ENCODE measurements at regions not wholly inside any gene's neighbourhood (a gene's known extent, or its start where the extent isn't known, plus 50 kb on each side); places are given as distances from the start of the nearest gene placed in this dataset.
"Not testable (repeated sequence)": the region's sequence is repeated elsewhere in the genome, so short reads cannot be mapped to it uniquely, and the experiment has no call there.

DNA sequence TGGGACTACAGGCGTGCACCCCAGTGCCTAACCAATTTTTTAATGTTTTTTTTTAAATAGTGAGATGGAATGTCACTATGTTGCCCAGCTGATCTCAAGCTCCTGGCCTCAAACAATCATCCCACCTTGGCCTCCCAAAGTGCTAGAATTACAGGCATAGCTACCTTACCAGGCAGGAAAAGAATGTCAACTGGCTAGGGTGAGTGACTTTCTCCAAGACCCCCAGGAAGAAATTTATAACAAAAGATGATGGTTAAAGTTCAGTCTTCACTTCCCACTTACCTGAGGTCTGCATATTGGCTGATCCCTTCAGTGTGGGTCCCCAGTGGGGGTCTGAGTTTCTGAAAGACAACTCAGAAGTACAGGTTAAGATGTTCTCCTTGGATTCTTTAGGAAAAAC is 893.0 kb downstream of the UQCRFS1 start:
- Mint-ChIP-seq H3K36me3 (no peaks in the 10 kb centered on the region), H3K9me3 (peaks cover 0 to 10% (median 2%) of the 10 kb centered on the region in 5 donors), H3K27ac (no peak overlapping the region), H3K4me3 (no peak overlapping the region), H3K4me1 (no peaks in the 10 kb centered on the region), H3K27me3 (no peaks in the 10 kb centered on the region)
- no peak for DNase-seq
- H3K4me1 ChIP-seq (ENCODE audit: insufficient read depth, low read length): no peaks in the 10 kb centered on the region
- H3K27ac ChIP-seq (ENCODE audit: low read depth, low read length): no peak overlapping the region
- H3K36me3 ChIP-seq (ENCODE audit: insufficient read depth, low read length): no peaks in the 10 kb centered on the region
- H3K4me3 ChIP-seq (ENCODE audit: low read length): no peak overlapping the region
- ChIA-PET POLR2A (no interaction called here), CTCF (no interaction called here)
- no peaks in the 10 kb centered on the region for H3K27me3 ChIP-seq (ENCODE audit: insufficient read depth, low read length, poor library complexity, severe bottlenecking)
- no peaks in the 10 kb centered on the region for H3K9me3 ChIP-seq (ENCODE audit: low read length)

DNA sequence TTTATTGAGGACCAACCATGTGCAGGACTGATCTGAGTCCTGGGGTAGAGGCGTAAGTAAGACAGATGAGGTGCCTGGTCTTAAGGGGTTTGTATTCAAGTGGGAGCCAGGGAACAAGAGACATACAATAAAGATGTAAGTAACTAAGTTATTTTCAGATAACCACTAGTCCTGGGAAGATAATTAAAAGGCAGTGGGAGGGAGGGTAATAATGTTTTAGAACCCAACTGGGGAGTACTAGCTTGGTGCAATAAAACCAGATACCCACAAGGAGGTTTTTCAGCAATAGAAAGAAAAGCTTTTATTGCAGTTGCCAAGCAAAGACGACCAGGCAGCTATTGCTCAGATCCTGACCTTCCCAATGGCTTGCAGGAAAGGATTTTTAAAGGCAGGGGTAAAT is 893.7 kb downstream of the UQCRFS1 start:
- Mint-ChIP-seq H3K36me3 (no peaks in the 10 kb centered on the region), H3K27me3 (no peaks in the 10 kb centered on the region), H3K4me1 (no peaks in the 10 kb centered on the region), H3K9me3 (peaks cover 0 to 10% (median 2%) of the 10 kb centered on the region in 5 donors), H3K4me3 (no peak overlapping the region), H3K27ac (no peak overlapping the region)
- ChIA-PET CTCF (no interaction called here), POLR2A (no interaction called here)
- no peak overlapping the region for H3K27ac ChIP-seq (ENCODE audit: low read depth, low read length)
- H3K4me1 ChIP-seq (ENCODE audit: insufficient read depth, low read length): no peaks in the 10 kb centered on the region
- no peak overlapping the region for H3K4me3 ChIP-seq (ENCODE audit: low read length)
- no peaks in the 10 kb centered on the region for H3K9me3 ChIP-seq (ENCODE audit: low read length)
- H3K36me3 ChIP-seq (ENCODE audit: insufficient read depth, low read length): no peaks in the 10 kb centered on the region
- H3K27me3 ChIP-seq (ENCODE audit: insufficient read depth, low read length, poor library complexity, severe bottlenecking): no peaks in the 10 kb centered on the region
- no peak for DNase-seq

DNA sequence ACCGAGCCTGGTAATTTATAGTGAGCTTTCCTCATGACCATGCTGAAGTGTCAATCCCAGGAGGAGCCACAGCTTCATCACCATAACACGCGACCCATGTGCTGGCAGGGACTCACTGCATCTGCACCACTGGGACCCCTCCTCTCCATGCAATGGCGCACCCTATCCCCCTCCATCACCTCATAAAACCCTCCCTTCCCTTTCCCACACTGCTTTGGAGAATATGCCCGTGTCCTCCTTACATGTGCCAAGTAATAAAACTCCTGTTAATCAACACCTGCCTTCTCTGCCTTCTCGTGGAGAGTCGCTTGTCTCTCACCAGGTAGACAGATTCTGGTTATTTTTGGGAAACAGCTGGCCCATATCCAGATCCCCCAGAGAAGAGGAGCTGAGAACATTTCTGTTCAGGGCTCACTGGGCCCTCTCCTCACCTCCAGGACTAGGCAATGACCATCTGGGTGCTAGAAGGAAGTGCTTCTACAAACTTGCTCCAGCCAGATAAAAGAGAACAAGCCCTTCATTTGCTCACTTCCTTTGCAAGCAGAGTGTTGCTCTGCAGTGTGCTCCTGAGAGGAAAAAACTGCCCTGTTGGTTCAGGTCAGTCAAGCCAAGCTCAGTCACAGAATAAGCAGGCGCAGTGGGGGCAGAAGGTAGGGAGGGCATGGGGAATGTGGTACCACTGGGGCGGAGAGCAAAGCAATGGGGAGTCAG is 894.3 kb downstream of the UQCRFS1 start:
- Mint-ChIP-seq H3K36me3 (no peaks in the 10 kb centered on the region), H3K27me3 (no peaks in the 10 kb centered on the region), H3K4me1 (no peaks in the 10 kb centered on the region), H3K4me3 (no peak overlapping the region), H3K27ac (no peak overlapping the region), H3K9me3 (peaks cover 0 to 10% (median 2%) of the 10 kb centered on the region in 5 donors)
- POLR2A ChIA-PET: no interaction called here
- no peak for DNase-seq
- H3K27me3 ChIP-seq (ENCODE audit: insufficient read depth, low read length, poor library complexity, severe bottlenecking): no peaks in the 10 kb centered on the region
- no peak overlapping the region for H3K4me3 ChIP-seq (ENCODE audit: low read length)
- no peaks in the 10 kb centered on the region for H3K9me3 ChIP-seq (ENCODE audit: low read length)
- H3K36me3 ChIP-seq (ENCODE audit: insufficient read depth, low read length): no peaks in the 10 kb centered on the region
- CTCF ChIA-PET: no interaction called here
- H3K4me1 ChIP-seq (ENCODE audit: insufficient read depth, low read length): no peaks in the 10 kb centered on the region
- no peak overlapping the region for H3K27ac ChIP-seq (ENCODE audit: low read depth, low read length)

DNA sequence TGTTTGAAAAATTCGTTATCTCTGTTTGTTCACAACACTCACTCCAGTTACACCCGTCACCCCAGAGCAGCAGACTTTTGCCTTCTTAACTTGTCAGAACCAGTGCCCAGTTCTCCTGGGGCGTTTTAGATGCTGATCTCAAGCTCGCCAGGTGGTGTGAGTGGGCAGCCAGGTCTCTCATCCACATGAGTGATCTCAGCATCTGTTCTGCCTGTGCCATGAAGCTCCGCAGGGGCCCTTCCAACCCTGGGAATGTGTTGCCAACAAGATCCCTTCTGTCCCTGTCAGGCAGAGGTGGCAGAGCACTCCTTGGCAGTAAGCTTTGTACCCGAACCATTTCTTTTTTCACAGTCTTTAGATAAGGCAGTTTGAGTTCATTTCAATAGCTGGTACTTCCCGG is 896.5 kb downstream of the UQCRFS1 start:
- CTCF ChIA-PET: no interaction called here
- no peaks in the 10 kb centered on the region for H3K27me3 Mint-ChIP-seq
- no peak for DNase-seq
- no peaks in the 10 kb centered on the region for H3K4me1 Mint-ChIP-seq
- Histone ChIP-seq H3K4me3 (ENCODE audit: low read length) (no peak overlapping the region), H3K9me3 (ENCODE audit: low read length) (no peaks in the 10 kb centered on the region), H3K27ac (ENCODE audit: low read depth, low read length) (no peak overlapping the region), H3K36me3 (ENCODE audit: insufficient read depth, low read length) (no peaks in the 10 kb centered on the region), H3K27me3 (ENCODE audit: insufficient read depth, low read length, poor library complexity, severe bottlenecking) (no peaks in the 10 kb centered on the region), H3K4me1 (ENCODE audit: insufficient read depth, low read length) (no peaks in the 10 kb centered on the region)
- POLR2A ChIA-PET: no interaction called here
- H3K36me3 Mint-ChIP-seq: no peaks in the 10 kb centered on the region
- H3K4me3 Mint-ChIP-seq: no peak overlapping the region
- no peak overlapping the region for H3K27ac Mint-ChIP-seq
- peaks cover 0 to 10% (median 0%) of the 10 kb centered on the region in 5 donors for H3K9me3 Mint-ChIP-seq

DNA sequence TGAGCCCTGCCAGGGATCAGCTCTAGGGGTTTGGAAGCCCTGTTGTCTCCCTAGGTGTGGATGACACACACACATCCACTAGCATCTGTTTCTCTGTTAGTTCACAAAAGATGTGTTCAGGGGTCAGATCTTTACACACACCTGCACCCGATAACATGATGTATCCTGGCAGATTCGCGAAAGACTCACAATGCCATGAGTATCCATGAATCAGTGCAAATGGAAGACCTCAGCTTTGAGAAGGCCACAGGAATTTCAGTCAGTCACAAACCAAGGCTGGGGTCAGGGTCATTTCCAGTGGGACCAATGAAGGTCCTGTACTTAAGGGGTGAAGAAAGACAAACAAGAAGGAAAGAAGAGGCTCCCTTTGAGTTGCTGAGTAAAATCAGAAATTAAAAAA is 898.2 kb downstream of the UQCRFS1 start:
- no peak overlapping the region for H3K4me3 Mint-ChIP-seq
- H3K9me3 Mint-ChIP-seq: peaks cover 0 to 12% (median 0%) of the 10 kb centered on the region in 5 donors
- Histone ChIP-seq H3K9me3 (ENCODE audit: low read length) (no peaks in the 10 kb centered on the region), H3K27me3 (ENCODE audit: insufficient read depth, low read length, poor library complexity, severe bottlenecking) (no peaks in the 10 kb centered on the region), H3K27ac (ENCODE audit: low read depth, low read length) (no peak overlapping the region), H3K4me1 (ENCODE audit: insufficient read depth, low read length) (no peaks in the 10 kb centered on the region), H3K36me3 (ENCODE audit: insufficient read depth, low read length) (no peaks in the 10 kb centered on the region), H3K4me3 (ENCODE audit: low read length) (no peak overlapping the region)
- no peak for DNase-seq
- CTCF ChIA-PET: no interaction called here
- H3K27me3 Mint-ChIP-seq: no peaks in the 10 kb centered on the region
- H3K4me1 Mint-ChIP-seq: no peaks in the 10 kb centered on the region
- no peaks in the 10 kb centered on the region for H3K36me3 Mint-ChIP-seq
- no peak overlapping the region for H3K27ac Mint-ChIP-seq
- POLR2A ChIA-PET: no interaction called here

DNA sequence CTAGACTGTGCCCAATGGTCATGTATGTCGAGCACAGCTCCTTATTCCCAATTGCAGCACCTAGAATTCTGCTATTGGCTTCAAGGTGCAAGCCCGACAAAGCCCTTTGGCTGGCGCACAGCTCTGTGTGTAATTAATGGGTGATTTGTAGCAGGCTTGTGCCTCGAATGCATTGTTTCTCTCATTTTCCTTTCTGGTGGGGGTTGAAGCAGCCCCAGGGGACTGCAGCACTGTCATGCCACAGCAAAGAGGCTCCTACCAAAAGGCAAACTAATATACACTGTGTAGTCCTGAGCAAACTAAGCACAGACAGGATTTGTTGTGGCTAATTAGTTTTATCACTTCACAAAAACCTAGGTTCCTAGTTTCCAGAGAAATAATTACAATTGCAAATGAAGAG is 898.7 kb downstream of the UQCRFS1 start:
- Histone ChIP-seq H3K4me3 (ENCODE audit: low read length) (no peak overlapping the region), H3K27ac (ENCODE audit: low read depth, low read length) (no peak overlapping the region), H3K9me3 (ENCODE audit: low read length) (no peaks in the 10 kb centered on the region), H3K27me3 (ENCODE audit: insufficient read depth, low read length, poor library complexity, severe bottlenecking) (no peaks in the 10 kb centered on the region), H3K4me1 (ENCODE audit: insufficient read depth, low read length) (no peaks in the 10 kb centered on the region), H3K36me3 (ENCODE audit: insufficient read depth, low read length) (no peaks in the 10 kb centered on the region)
- Mint-ChIP-seq H3K36me3 (no peaks in the 10 kb centered on the region), H3K4me3 (no peak overlapping the region), H3K27ac (no peak overlapping the region), H3K4me1 (no peaks in the 10 kb centered on the region), H3K27me3 (no peaks in the 10 kb centered on the region), H3K9me3 (peaks cover 0 to 12% (median 0%) of the 10 kb centered on the region in 5 donors)
- ChIA-PET CTCF (no interaction called here), POLR2A (no interaction called here)
- DNase-seq: no peak

DNA sequence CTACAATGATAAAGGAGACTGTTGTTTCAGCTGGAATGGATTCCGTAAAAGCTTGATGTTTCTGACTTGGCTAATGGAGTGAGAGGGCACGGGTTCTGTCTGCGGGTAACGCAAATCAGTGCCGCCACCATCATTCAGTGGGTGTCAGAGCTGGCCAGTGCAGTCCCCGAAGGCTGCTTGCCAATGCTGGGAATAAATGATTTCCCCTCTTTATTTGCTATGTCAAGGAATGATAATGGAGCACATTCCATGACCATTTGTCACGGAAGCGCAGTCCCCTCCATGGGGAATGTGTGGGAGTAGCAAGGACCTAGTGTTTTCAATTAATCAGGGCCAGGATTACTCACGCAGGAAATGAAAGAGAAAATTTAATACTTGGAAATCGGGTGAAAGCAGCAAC is 899.3 kb downstream of the UQCRFS1 start:
- Histone ChIP-seq H3K4me3 (ENCODE audit: low read length) (no peak overlapping the region), H3K27me3 (ENCODE audit: insufficient read depth, low read length, poor library complexity, severe bottlenecking) (no peaks in the 10 kb centered on the region), H3K36me3 (ENCODE audit: insufficient read depth, low read length) (no peaks in the 10 kb centered on the region), H3K9me3 (ENCODE audit: low read length) (no peaks in the 10 kb centered on the region), H3K4me1 (ENCODE audit: insufficient read depth, low read length) (no peaks in the 10 kb centered on the region), H3K27ac (ENCODE audit: low read depth, low read length) (no peak overlapping the region)
- H3K4me1 Mint-ChIP-seq: no peaks in the 10 kb centered on the region
- no peak for DNase-seq
- H3K27me3 Mint-ChIP-seq: no peaks in the 10 kb centered on the region
- peaks cover 0 to 6% (median 0%) of the 10 kb centered on the region in 5 donors for H3K9me3 Mint-ChIP-seq
- CTCF ChIA-PET: no interaction called here
- no peak overlapping the region for H3K27ac Mint-ChIP-seq
- POLR2A ChIA-PET: no interaction called here
- H3K36me3 Mint-ChIP-seq: no peaks in the 10 kb centered on the region
- H3K4me3 Mint-ChIP-seq: no peak overlapping the region

DNA sequence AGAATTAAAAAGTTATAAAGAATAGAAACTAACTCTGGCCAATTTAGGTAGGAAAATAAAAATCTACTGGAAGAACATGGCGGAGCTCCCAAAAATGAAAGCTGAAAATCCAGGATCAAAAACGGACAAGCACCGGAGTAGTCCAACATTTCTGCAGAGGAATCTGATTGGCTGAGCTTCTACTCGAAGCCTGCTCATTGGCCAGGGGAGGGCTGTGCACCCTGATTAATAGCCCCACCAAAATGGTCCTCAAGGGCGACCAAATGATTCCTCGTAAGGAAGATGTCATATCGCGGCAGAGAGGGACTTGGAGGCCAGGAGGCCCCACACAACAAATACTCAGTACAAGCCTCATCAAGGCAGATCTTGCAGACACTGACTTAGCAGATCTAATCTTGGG is 900.7 kb downstream of the UQCRFS1 start:
- H3K27me3 ChIP-seq (ENCODE audit: insufficient read depth, low read length, poor library complexity, severe bottlenecking): no peaks in the 10 kb centered on the region
- H3K27me3 Mint-ChIP-seq: no peaks in the 10 kb centered on the region
- H3K4me1 Mint-ChIP-seq: no peaks in the 10 kb centered on the region
- no peaks in the 10 kb centered on the region for H3K4me1 ChIP-seq (ENCODE audit: insufficient read depth, low read length)
- no peak overlapping the region for H3K4me3 ChIP-seq (ENCODE audit: low read length)
- ChIA-PET CTCF (no interaction called here), POLR2A (no interaction called here)
- no peak for DNase-seq
- peaks cover 0 to 5% (median 0%) of the 10 kb centered on the region in 5 donors for H3K9me3 Mint-ChIP-seq
- H3K27ac ChIP-seq (ENCODE audit: low read depth, low read length): no peak overlapping the region
- no peak overlapping the region for H3K4me3 Mint-ChIP-seq
- H3K36me3 Mint-ChIP-seq: no peaks in the 10 kb centered on the region
- no peaks in the 10 kb centered on the region for H3K36me3 ChIP-seq (ENCODE audit: insufficient read depth, low read length)
- no peaks in the 10 kb centered on the region for H3K9me3 ChIP-seq (ENCODE audit: low read length)
- H3K27ac Mint-ChIP-seq: no peak overlapping the region

DNA sequence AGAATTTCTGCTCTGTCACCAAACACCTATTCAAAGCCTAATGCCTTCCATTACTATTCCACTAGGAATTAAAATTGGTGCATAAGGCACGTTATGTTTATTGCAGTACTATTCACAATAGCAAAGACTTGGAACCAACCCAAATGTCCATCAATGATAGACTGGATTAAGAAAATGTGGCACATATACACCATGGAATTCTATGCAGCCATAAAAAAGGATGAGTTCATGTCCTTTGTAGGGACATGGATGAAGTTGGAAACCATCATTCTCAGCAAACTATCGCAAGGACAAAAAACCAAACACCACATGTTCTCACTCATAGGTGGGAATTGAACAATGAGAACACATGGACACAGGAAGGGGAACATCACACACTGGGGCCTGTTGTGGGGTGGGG is 902.1 kb downstream of the UQCRFS1 start:
- H3K36me3 Mint-ChIP-seq; H3K36me3 ChIP-seq (ENCODE audit: insufficient read depth, low read length); H3K4me1 Mint-ChIP-seq; H3K4me3 Mint-ChIP-seq; H3K27ac ChIP-seq (ENCODE audit: low read depth, low read length); POLR2A ChIA-PET; CTCF ChIA-PET; H3K4me1 ChIP-seq (ENCODE audit: insufficient read depth, low read length); H3K27me3 Mint-ChIP-seq; H3K27me3 ChIP-seq (ENCODE audit: insufficient read depth, low read length, poor library complexity, severe bottlenecking); H3K4me3 ChIP-seq (ENCODE audit: low read length); H3K27ac Mint-ChIP-seq; H3K9me3 ChIP-seq (ENCODE audit: low read length); H3K9me3 Mint-ChIP-seq; DNase-seq: not testable (repeated sequence)

All from CD8-positive, alpha-beta memory T cell (primary cell).